Stimulated activated CD4-positive, alpha-beta T cell treated with anti-CD3 and anti-CD28 coated beads, Interleukin-2, amount 100 ng/mL, for 24 hours (primary cell): ENCODE measurements at regions not wholly inside any gene's neighbourhood (a gene's known extent, or its start where the extent isn't known, plus 50 kb on each side); places are given as distances from the start of the nearest gene placed in this dataset.
A peak's percentile ranks its signal among the peaks of the same experiment; 100 is the strongest.
"Not testable (repeated sequence)": the region's sequence is repeated elsewhere in the genome, so short reads cannot be mapped to it uniquely, and the experiment has no call there.

Experiments used
- DNase-seq, 2 donors: peaks; one replicate each; pipeline ENCODE4 v3.0.0-alpha.2; 2020

DNA sequence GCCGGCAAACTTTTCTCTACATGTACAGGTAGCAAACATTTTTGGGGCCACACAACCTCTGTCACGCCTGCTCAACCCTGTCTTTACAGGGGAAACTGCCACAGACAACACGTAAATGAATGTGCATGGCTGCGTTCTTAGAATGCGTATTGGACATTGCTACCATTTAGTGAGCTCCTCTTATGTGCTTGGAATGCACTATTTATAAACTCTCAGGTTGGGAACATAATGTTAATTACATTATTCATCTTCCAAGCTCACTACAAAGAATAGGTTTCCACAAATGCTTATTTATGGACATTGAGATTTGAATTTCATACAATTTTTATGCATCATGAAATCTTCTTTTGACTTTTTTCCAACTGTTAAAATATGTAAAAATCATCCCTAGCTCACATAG, 92.0 kb upstream of the RPS6KA2 start:
- no peak for DNase-seq

DNA sequence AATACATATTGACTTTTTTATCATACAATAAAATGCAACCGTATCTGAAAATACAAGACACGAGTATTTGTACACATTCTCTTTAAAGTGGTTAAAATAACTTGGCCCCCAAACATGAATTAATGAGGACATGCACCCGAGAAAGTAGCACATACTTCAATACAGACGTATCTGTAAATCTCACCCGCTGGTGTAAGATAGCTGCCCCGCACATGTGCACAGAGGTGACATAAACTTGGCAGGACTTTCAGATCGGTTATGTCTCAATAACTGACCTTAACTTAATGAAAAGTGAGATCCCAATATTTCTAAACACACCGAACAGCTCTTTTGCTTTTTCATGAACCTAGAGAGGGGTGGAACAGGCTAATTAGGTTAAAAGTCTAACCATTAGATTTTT, 91.5 kb upstream of the RPS6KA2 start:
- no peak for DNase-seq

DNA sequence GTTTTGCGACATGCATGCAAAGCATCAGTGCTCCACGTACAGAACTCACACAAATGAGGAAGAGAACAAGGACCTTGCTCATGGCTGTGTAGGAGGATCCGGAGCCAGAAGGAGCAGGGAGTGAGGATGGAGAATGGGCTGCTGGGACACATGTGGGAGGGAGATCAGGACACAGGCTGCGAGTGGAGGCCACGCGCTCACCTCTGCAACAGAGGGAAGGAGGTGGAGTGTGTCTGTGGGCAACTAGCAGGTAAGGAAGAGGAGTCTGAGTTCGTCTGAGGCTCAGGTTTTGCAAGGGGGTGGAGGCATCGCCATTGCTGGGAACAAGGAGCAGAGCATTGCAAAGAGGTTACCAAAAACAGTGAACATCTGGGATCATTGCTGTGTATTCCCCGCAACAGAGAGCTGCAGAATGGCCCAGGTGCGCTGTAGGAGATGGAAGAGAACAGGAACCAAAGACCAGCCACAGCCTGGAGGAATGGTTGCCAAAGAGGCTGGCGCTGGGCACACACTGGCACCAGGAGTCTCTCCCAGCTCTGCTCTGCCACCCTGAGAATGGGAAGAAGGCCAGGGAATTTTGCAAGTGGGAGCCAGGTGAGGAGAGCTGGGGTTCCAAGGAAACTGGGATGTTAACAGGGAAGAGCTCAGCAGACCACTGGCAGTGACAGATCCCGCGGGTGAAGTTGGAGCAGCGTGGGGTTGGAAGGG, 90.0 kb upstream of the RPS6KA2 start:
- no peak for DNase-seq

DNA sequence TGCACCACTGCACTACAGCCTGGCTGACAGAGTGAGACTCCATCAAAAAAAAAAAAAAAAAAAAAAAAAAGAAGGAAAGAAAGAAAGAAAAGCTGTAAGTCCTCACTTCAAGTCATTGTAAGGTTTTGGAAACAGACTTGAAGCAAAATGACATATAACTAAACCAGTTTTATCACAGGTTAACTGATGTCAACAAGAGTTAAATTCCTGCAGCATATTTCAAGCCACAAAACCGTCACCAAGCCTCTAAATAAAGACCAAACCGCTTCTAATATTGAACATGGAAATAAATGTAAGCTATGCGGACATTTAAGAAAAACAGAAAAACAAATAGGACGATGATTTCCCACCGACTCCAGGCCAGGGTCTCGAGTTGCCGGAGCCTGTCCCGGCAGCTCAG, 88.9 kb upstream of the RPS6KA2 start:
- no peak for DNase-seq

DNA sequence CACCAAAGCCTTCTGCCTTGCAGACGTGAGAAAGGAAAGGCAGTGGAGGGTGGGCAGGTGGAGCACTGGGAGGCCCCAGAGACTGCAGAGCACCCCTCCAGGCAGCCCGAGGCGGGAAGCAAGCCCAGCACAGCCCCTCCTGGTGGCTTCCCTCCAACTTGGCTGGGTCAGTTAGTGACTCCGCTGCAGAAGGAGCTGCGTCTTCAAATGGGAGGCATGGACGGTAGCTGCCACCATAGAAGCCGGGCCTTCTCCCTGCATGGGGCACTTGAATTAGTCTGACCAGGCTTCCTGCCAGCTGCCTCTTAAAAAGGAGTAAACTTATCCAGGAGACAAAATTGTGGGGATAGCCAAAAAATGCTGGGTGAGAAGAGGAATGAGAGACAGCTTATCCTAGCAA, 88.0 kb upstream of the RPS6KA2 start:
- DNase-seq, result no peak

DNA sequence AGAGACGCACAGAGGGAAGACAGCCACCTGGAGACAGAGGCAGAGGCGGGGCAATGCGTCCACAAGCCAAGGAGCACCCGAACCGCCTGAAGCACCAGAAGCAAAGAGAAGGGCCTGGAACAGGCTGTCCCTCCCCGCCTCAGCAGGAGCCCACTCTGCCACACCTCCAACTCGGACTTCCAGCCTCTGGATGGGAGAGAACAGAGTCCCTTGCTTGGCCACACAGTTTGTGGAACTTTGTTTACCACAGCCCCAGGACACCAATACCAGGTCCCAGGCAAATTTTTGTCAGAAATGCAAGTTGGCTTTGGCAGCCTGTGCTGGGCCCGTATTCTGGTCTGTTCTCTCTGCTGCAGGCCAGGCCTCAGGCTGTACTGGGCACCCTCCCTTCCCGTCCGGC, 87.5 kb upstream of the RPS6KA2 start:
- no peak for DNase-seq

DNA sequence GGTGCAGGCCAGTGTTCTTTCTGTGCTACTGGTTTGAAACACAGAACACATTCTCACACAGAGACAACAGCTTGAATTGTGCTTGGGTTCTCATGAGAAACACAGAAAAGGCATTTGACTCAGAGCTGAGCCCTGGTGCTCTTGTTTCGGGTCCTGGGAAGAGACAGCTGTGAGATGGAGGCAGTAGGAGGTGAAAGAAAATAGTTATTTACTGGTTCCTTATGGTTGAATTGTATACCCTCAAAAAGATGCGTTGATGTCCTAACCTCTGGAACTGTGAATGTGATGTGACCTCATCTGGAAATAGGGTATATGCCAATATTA, 87.1 kb upstream of the RPS6KA2 start:
- DNase-seq, result no peak

DNA sequence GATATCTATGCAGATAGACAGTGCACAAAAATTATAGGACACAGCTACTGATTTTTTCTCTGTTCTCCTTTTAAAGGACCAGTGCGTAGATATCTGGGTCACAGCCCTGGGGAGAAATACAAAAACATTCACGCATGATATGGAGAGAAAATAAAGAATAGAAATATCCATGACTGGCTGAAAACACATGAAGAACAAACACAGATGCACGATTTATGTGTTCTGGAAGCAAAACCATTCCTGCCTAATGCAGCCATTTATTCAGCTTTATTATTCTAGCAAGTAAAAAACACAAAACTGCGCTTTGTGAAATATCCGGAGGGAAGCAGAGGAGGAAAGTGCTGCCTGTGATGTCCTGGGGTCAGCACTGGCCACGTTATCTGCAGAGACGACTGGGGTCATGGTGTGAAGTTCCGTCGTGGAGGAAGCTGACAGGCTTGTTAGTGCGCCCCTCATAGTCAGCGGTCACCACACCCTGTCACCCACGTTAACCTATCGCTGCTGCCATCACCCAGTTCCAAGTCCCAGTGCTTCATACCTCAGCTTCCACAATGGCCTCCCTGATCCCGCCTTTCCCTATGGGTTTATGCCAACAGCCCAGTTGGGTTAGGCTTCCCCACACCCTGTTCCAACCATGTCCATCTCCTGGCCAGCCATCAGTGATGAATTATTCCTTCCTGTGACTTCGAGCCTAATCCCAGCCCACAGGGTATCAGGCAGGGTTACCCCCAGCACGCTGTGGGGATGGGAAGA, 86.6 kb upstream of the RPS6KA2 start:
- no peak for DNase-seq

DNA sequence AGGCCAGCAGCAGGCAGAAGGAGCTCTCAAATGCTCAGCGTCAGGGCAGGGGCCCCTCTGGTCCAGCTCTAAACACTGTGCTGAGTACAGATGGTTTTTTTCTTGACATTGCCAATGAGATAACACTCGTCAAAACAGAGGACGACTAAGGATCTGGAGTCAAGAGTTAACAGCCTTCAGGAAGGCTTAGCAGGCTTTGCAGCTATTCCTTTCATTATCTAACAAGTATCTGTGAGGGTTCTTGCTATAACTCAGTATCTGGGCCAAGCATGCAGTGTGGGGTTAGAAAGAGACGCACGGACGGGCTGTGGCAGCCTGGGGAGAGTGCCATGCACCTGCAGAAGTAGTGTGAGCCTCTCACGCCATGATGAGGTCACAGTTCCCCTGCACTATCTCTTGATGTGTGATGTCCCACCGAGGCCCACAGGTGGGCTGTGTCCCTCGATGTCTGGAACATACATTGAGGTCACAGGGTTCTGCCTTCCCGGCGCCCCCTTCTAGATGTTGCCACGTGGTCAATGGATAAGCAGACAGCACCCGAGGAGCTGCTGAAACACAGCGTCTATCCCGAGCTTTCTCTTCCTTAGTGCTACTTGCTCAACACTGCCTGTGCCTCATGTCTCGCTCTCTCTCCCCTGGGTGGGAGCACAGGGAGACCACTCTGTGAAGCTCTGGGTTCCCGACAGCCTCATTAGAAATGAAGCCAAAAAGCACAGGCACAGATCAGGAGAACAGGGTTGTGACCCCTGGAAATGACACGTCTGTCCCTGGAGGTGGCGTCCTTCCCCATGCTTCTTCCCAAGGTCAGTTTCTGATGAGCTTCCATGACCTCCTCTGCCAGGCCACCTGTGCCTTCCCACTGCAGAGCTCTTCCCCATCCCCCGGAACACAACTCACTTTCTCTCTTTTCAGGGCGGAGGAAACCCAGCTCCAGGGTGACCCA, 85.5 kb upstream of the RPS6KA2 start:
- DNase-seq, result no peak

DNA sequence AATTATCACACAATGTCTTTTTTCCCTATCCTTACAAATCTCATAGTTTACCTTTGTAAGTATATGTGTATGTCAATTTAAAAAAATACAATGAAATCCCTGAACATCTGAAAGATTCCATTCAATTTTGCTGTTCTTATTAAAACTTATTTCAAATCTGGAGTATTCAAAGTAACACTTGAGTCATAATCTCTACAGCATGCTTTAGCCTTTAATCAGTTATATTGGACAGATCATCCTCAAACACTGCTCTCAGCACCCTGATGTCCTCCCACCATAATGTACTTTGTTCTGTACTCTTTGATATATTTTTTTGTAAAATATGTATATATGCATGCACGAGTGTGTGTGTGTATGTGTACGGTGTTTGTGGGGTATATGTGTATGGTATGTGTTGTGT, 83.0 kb upstream of the RPS6KA2 start:
- DNase-seq, result no peak

DNA sequence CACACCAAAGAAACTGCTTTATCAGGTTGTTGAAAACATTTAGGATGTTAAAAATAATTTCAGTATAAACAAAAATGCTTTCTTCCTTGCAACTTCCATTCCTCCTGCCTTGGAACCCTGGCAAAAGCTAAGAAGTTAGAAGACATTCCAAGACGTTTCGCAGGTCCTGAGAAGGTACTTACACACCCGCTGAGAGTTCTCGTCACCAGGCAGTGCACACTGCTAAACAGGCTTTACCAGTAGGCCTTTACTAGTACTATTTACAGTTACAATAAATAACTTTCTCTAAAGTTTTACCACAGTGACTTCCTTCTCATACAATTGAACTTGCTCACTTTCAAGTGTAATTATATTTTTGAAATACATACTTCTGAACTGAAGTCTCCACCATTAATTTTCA, 81.4 kb upstream of the RPS6KA2 start:
- DNase-seq, result no peak

DNA sequence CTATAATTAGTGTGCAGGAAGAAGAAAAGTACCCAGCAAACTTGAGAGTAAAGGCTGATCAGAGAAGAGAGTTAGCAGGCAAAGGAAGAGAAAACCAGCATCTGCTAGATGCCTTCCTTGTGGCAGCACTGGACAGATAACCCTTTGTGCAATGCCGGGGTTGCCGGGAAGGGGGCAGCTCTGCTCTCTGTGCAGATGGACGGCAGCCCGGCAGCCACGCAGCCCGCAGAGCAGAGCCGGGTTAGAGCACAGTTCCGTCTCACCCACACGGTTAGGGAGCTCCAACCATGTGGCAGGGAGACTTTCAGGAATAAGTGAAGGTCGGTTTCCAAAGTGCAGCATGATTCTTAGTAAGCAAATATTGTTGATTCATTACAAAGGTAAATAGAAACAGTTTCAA, 80.0 kb upstream of the RPS6KA2 start:
- DNase-seq, result peak in 1 of 2 donors; percentile 35

DNA sequence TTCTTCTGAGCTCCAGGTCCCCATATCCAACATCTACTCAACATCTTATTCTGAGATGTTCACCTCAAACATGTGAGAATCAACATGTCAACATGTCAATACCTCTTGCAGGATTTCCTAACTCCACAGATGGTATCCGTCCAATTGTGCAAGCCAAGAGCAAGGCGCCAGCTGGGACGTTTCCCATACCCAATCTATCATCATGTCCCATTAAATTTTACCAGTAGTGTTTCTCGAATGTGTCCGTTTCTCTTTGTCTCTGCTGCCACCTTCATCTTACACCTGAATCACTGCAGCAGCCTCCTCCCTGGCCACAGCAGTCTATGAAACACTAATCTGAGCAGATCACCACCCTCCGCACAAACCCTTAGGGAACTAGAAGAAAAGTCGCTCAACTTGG, 78.0 kb upstream of the RPS6KA2 start:
- no peak for DNase-seq

DNA sequence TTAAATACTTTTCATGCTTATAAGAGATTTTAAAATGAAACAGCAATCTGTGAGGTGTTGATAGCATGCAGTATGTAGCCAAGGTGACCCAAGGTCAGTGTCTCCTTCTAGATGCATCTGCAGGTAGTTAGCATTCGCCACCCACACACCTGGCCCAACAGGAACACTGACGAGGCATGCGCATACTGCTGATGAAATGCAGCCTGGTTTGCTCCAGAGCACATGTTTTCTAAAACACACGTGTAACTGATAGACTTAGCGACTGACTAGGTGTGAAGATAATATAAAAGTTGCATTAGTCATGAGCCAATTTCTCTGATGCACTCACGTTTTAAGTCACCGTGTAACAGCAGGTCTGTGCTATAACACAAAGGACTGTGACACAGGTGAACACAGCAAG, 77.1 kb upstream of the RPS6KA2 start:
- DNase-seq, result no peak

DNA sequence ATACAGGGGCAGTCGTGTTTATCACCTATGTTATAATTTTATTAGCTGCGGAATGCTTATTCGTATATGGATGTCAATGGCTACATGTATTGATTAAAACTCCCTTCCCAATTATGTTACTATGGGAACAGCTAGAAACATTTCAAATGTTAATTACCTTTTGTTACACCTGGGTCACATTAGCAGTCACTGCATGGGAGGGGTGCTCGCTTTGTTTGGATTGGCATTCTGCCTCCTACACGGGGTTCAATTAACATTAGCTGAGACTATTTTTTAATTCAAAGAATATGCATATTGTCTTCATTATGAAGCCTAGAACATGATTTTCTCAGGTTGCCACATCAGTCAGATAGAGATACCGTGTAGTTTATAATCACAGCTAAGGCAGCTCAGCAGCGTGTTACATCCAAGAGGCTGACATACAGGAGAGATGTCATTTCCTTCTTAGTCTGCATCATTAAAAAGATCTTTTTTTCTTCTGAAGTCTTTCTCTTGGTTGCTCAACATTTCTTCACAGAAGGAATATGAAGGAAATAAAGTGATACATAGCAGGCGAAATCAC, 76.2 kb upstream of the RPS6KA2 start:
- DNase-seq, result no peak

DNA sequence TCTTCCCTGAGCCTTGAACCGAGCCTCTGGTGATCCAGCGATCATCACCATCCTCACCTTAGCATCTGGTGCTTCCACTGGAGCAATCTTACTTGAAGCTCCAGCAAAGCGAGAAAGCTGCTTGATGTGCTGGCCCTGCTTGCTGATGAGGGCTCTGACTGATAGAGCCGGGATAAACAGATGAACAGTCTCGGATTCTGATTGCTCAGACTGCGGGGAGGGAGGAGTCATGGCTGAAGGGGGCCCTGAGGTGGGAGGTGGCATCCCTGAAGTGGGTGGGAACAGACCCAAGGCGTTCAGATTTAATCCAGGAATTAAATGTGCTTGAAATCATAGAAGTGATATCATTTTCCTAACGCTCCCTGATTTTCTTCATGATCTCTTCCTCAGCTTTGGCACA, 74.4 kb upstream of the RPS6KA2 start:
- DNase-seq, result not testable (repeated sequence)

DNA sequence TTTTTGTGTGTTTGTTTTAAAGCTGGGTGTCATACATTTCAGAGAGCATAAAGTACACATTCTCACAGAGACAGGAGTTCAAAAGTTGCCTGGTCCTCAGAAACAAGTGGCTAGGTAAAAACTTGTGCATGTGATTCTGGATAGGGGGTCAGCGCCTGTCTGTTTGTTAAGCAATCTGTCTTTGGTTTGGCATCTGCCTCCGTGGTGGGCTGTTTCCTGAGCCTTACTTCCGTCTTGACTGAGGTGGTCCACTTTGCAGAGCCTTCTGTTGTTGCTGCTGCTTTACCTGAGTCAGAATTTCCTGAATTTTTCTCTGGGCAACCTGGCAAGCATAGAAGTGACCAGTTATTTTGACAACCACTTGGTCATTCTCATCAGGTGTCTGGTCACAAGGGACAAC, 73.8 kb upstream of the RPS6KA2 start:
- DNase-seq, result not testable (repeated sequence)

DNA sequence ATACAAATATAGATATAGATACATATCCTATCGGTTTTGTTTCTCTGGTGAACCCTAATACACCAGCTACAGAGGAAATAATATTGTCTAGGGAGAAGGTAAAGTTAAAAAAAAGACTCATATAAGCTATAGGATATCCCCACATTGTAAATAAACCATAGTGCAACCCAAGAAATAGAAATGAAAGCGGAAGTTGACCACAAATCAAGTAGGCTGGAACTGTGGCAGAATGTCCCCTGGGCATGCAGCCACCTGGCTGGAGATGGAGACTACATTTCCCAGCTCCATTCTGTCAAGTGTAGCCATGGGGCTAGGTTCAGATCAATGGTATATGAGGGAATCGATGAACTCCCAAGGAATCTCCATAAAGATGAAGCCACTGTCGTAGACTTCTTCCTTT, 70.1 kb upstream of the RPS6KA2 start:
- no peak for DNase-seq

DNA sequence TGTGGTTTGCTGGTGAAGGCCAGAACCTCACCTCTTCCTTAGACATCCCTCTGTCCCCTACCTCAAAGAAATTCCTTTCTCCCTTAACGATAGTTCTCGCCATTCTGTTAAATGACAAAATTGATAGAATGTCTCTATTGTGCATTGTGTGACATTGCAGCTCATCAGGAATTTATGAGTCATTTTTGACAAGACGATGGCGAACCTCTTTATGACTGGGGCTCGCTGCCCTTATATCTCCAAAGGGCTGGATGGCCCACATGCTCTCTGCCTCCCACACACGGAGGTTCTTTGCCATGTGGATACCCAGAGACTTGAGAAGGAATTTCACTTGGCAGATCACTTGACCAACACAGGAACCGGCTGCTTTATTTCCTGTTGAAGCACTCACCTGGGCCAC, 66.8 kb upstream of the RPS6KA2 start:
- DNase-seq, result no peak

DNA sequence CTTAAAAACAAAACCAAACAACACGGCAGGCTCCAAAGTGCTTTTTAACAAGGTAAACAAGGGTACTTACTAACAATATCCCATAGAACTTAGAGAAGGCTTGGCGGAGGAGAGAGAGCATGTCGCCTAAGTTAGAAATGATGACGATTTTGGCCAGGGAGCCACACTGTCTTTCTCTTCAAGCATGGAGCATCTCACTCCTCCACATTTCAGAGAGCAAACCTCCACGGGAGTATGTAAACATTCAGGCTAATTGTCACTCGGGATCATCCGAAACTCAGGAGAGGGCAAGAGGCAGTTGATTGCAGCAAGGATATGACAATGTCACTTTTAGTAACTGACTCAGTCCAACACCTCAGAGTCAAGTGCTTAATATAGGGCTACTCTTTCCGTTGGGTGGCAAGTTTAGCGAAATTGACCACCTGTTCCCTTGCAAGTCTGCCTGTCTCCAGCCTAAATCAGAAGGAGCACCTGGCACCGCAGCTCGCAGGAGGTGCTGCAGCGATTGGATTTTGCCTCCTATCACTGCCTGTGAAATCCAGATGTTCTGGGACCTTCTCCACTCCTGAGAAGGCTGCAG, 65.8 kb upstream of the RPS6KA2 start:
- DNase-seq, result no peak

DNA sequence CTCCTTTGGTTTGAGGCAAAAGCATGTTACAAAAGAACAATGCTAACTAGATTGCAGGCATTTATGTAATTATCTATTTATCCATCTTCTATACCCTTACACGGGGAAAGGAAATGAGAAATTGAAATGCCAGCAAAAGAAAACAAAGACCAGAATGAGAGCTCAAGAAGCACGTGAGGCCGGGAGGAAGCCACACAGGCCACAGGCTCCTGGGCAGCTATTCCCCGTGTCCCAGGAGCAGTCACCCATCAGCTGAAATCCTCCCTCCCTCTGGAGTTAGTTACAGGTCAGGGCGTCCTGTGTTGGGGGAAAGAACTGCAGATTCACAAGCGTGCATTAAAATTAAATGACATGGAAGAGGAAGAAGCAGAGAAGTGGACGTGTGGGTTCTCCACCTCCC, 64.7 kb upstream of the RPS6KA2 start:
- no peak for DNase-seq

DNA sequence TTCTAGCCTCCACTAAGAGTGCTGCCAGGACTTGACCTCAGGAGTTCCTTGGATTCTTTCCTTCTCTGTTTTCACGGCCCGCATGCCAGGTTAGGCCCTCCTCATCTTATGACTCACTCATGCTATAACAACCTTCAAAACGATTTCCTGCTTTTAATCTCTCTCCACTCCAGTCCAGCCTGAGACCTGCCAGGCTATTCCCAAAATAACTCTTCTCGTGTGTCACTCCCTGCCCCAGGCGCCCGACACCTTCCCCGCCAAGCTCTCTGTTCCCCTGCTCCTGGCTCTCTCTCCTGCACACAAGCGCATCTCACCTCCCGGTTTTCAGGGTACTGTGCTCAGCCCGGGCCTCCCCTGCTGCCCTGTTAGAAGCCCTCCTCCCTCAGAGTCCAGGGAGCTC, 64.1 kb upstream of the RPS6KA2 start:
- DNase-seq, result no peak

DNA sequence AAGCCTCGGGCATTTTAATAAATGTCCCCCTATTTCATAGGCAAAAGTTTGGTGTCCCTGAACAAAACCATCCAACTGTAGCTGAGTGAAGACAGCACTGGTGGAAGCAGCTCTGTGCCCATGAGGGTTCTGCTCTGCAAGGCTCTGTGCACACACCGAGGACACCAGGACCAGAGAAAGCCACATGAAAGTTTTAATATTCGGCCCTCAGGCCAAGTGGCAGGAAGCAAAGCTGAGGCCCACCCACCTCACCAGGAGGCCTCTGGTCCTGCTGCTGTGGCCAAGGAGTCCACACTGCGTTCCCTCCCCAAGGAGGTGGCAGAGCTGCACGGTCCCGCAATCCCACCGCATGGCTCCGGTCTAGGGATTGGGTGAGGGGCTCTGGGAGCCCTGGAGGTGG, 62.6 kb upstream of the RPS6KA2 start:
- DNase-seq, result no peak
